BE2C (cell line): ENCODE measurements at regions not wholly inside any gene's neighbourhood (a gene's known extent, or its start where the extent isn't known, plus 50 kb on each side); places are given as distances from the start of the nearest gene placed in this dataset.

Experiments used
- DNase-seq: peaks from one replicate; pipeline ENCODE4 v3.0.0-alpha.2; 2020
- H3K27me3 ChIP-seq: fragments of 250-450 bp; sonication (Bioruptor Pico); 2 replicates; pipeline ENCODE4 v1.5.1; 2020; ENCODE audit warnings: mild to moderate bottlenecking
- H3K36me3 ChIP-seq: fragments of 250-450 bp; sonication (Bioruptor Pico); 2 replicates; pipeline ENCODE4 v1.5.1; 2020; ENCODE audit warnings: mild to moderate bottlenecking
- H3K4me1 ChIP-seq: fragments of 250-450 bp; sonication (Bioruptor Pico); 2 replicates; pipeline ENCODE4 v1.5.1; 2020
- H3K4me3 ChIP-seq: 2 replicates; pipeline ENCODE4 v1.5.1; 2011; ENCODE audit warnings: low read depth, low read length
- H3K9me3 ChIP-seq: fragments of 250-450 bp; sonication (Bioruptor Pico); 2 replicates; pipeline ENCODE4 v1.5.1; 2020
- CTCF ChIP-seq: IDR thresholded peaks from 2 replicates; pipeline ENCODE4 v1.5.1; 2012; ENCODE audit warnings: mild to moderate bottlenecking, low read depth, low read length

GRCh38 chr5:61800450-61800849, 468.4 kb downstream of the ZSWIM6 start:
- TF ChIP-seq CTCF, result no peak
- DNase-seq, result no peak

GRCh38 chr5:61801174-61801573, 469.1 kb downstream of the ZSWIM6 start:
- Histone ChIP-seq H3K9me3 (no peaks in the 10 kb centered on the region), H3K27me3 (no peaks in the 10 kb centered on the region; the same call in 1 of the 2 replicates), H3K4me1 (no peaks in the 10 kb centered on the region), H3K4me3 (no peak overlapping the region), H3K36me3 (no peaks in the 10 kb centered on the region)
- no peak for TF ChIP-seq CTCF
- DNase-seq, result no peak

More at GRCh38 chr5:61800450-61800849, 468.4 kb downstream of the ZSWIM6 start:
- no peaks in the 10 kb centered on the region for H3K9me3 ChIP-seq
- no peaks in the 10 kb centered on the region; the same call in 1 of the 2 replicates for H3K27me3 ChIP-seq
- no peak overlapping the region for H3K4me3 ChIP-seq
- no peaks in the 10 kb centered on the region for H3K36me3 ChIP-seq
- H3K4me1 ChIP-seq, result no peaks in the 10 kb centered on the region

GRCh38 chr5:61802456-61802855, 470.4 kb downstream of the ZSWIM6 start:
- H3K4me1 ChIP-seq, result no peaks in the 10 kb centered on the region
- TF ChIP-seq CTCF, result no peak
- no peak for DNase-seq

GRCh38 chr5:61805101-61805500, 473.0 kb downstream of the ZSWIM6 start:
- no peak overlapping the region for H3K4me3 ChIP-seq
- H3K27me3 ChIP-seq, result no peaks in the 10 kb centered on the region; the same call in 1 of the 2 replicates
- DNase-seq, result no peak
- H3K36me3 ChIP-seq, result no peaks in the 10 kb centered on the region
- no peak for TF ChIP-seq CTCF
- H3K9me3 ChIP-seq, result no peaks in the 10 kb centered on the region
- no peaks in the 10 kb centered on the region; the same call in 1 of the 2 replicates for H3K4me1 ChIP-seq

More at GRCh38 chr5:61802456-61802855, 470.4 kb downstream of the ZSWIM6 start:
- Histone ChIP-seq H3K36me3 (no peaks in the 10 kb centered on the region), H3K9me3 (no peaks in the 10 kb centered on the region), H3K27me3 (no peaks in the 10 kb centered on the region; the same call in 1 of the 2 replicates), H3K4me3 (no peak overlapping the region)

GRCh38 chr5:61806491-61807020, 474.5 kb downstream of the ZSWIM6 start:
- Histone ChIP-seq H3K4me1 (no peaks in the 10 kb centered on the region; the same call in 1 of the 2 replicates), H3K9me3 (no peaks in the 10 kb centered on the region), H3K36me3 (no peaks in the 10 kb centered on the region), H3K27me3 (no peaks in the 10 kb centered on the region; the same call in 1 of the 2 replicates), H3K4me3 (no peak overlapping the region)
- TF ChIP-seq CTCF, result no peak
- DNase-seq, result no peak

GRCh38 chr5:61808091-61808490, 476.0 kb downstream of the ZSWIM6 start:
- no peaks in the 10 kb centered on the region for H3K9me3 ChIP-seq
- no peak for TF ChIP-seq CTCF
- no peak for DNase-seq
- H3K36me3 ChIP-seq, result no peaks in the 10 kb centered on the region
- H3K27me3 ChIP-seq, result no peaks in the 10 kb centered on the region; the same call in 1 of the 2 replicates
- H3K4me1 ChIP-seq, result no peaks in the 10 kb centered on the region; the same call in 1 of the 2 replicates
- H3K4me3 ChIP-seq, result no peak overlapping the region
